ENCODE measurements at regions not wholly inside any gene's neighbourhood (a gene's known extent, or its start where the extent isn't known, plus 50 kb on each side); places are given as distances from the start of the nearest gene placed in this dataset.

- TF ChIP-seq RFX5 (IDR thresholded peaks at IDR 0.05; ENCODE audit: low read depth, low read length) (no peak), RCOR1 (IDR thresholded peaks at IDR 0.05; ENCODE audit: borderline replicate concordance in 1 of 2, low read depth in 2 of 2, low read length in 2 of 2) (no peak), EZH2 (IDR thresholded peaks at IDR 0.05; ENCODE audit: borderline replicate concordance, low read depth, low read length) (no peak), MAX (CRISPR knock-in tag; IDR thresholded peaks at IDR 0.05) (no peak), ZNF75A (CRISPR knock-in tag; IDR thresholded peaks at IDR 0.05) (no peak), PREB (CRISPR knock-in tag; IDR thresholded peaks at IDR 0.05) (no peak), RAD21 (CRISPR knock-in tag; conservative IDR thresholded peaks at IDR 0.05 in 1 of 2, IDR thresholded peaks at IDR 0.05 in 1 of 2) (no peak), CEBPB (tag; IDR thresholded peaks at IDR 0.05) (no peak)
Measured at GRCh38 chr13:52905701-52906100, 57.3 kb upstream of the PCDH8 start.
